ENCODE measurements at regions not wholly inside any gene's neighbourhood (a gene's known extent, or its start where the extent isn't known, plus 50 kb on each side); places are given as distances from the start of the nearest gene placed in this dataset.
"Not testable (repeated sequence)": the region's sequence is repeated elsewhere in the genome, so short reads cannot be mapped to it uniquely, and the experiment has no call there.

- Mint-ChIP-seq H3K4me3 (no peak overlapping the region), H3K27ac (no peak overlapping the region), H3K27me3 (no peaks in the 10 kb centered on the region), H3K36me3 (no peaks in the 10 kb centered on the region), H3K4me1 (peaks cover 4% of the 10 kb centered on the region), H3K9me3 (peaks cover 3% of the 10 kb centered on the region)
- no peak for DNase-seq (ENCODE audit: low spot score in 2 of 2)
- ATAC-seq (ENCODE audit: low read depth) = no peak
Measured at GRCh38 chr1:182261655-182262054, 129.9 kb downstream of the GLUL start.

GRCh38 chr1:182260516-182260915, 131.1 kb downstream of the GLUL start:
- no peak overlapping the region for H3K4me3 Mint-ChIP-seq
- H3K27ac Mint-ChIP-seq = no peak overlapping the region
- H3K9me3 Mint-ChIP-seq = peaks cover 3% of the 10 kb centered on the region

GRCh38 chr1:182259968-182260367, 131.6 kb downstream of the GLUL start:
- no peak overlapping the region for H3K27ac Mint-ChIP-seq
- H3K27me3 Mint-ChIP-seq = no peaks in the 10 kb centered on the region
- H3K36me3 Mint-ChIP-seq = no peaks in the 10 kb centered on the region
- peaks cover 3% of the 10 kb centered on the region for H3K9me3 Mint-ChIP-seq
- peaks cover 4% of the 10 kb centered on the region for H3K4me1 Mint-ChIP-seq
- DNase-seq (ENCODE audit: low spot score in 2 of 2) (no peak), ATAC-seq (ENCODE audit: low read depth) (no peak)
- H3K4me3 Mint-ChIP-seq = no peak overlapping the region

More at GRCh38 chr1:182260516-182260915, 131.1 kb downstream of the GLUL start:
- no peak for ATAC-seq (ENCODE audit: low read depth)
- no peaks in the 10 kb centered on the region for H3K36me3 Mint-ChIP-seq
- peaks cover 4% of the 10 kb centered on the region for H3K4me1 Mint-ChIP-seq
- H3K27me3 Mint-ChIP-seq = no peaks in the 10 kb centered on the region
- DNase-seq (ENCODE audit: low spot score in 2 of 2) = no peak

- H3K4me1 Mint-ChIP-seq = peaks cover 4% of the 10 kb centered on the region
Measured at GRCh38 chr1:182259229-182259872, 132.2 kb downstream of the GLUL start.

GRCh38 chr1:182257369-182258063, 134.1 kb downstream of the GLUL start:
- H3K4me1 Mint-ChIP-seq = peaks cover 4% of the 10 kb centered on the region
- H3K36me3 Mint-ChIP-seq = no peaks in the 10 kb centered on the region
- H3K27ac Mint-ChIP-seq = no peak overlapping the region
- no peak for DNase-seq (ENCODE audit: low spot score in 2 of 2)
- ATAC-seq (ENCODE audit: low read depth) = no peak
- H3K27me3 Mint-ChIP-seq = no peaks in the 10 kb centered on the region
- no peak overlapping the region for H3K4me3 Mint-ChIP-seq
- H3K9me3 Mint-ChIP-seq = peaks cover 5% of the 10 kb centered on the region

More at GRCh38 chr1:182259229-182259872, 132.2 kb downstream of the GLUL start:
- no peaks in the 10 kb centered on the region for H3K36me3 Mint-ChIP-seq
- H3K9me3 Mint-ChIP-seq = peaks cover 3% of the 10 kb centered on the region
- ATAC-seq (ENCODE audit: low read depth) (no peak), DNase-seq (ENCODE audit: low spot score in 2 of 2) (no peak)
- no peak overlapping the region for H3K4me3 Mint-ChIP-seq
- no peaks in the 10 kb centered on the region for H3K27me3 Mint-ChIP-seq
- H3K27ac Mint-ChIP-seq = no peak overlapping the region

- Mint-ChIP-seq H3K36me3 (no peaks in the 10 kb centered on the region), H3K9me3 (peaks cover 5% of the 10 kb centered on the region), H3K4me1 (peaks cover 4% of the 10 kb centered on the region), H3K4me3 (no peak overlapping the region), H3K27me3 (no peaks in the 10 kb centered on the region), H3K27ac (no peak overlapping the region)
- DNase-seq (ENCODE audit: low spot score in 2 of 2) (no peak), ATAC-seq (ENCODE audit: low read depth) (no peak)
Measured at GRCh38 chr1:182256931-182257330, 134.7 kb downstream of the GLUL start.

- Mint-ChIP-seq H3K9me3 (peaks cover 5% of the 10 kb centered on the region), H3K4me1 (peaks cover 4% of the 10 kb centered on the region), H3K4me3 (no peak overlapping the region), H3K27ac (no peak overlapping the region), H3K36me3 (no peaks in the 10 kb centered on the region), H3K27me3 (no peaks in the 10 kb centered on the region)
- ATAC-seq (ENCODE audit: low read depth) (no peak), DNase-seq (ENCODE audit: low spot score in 2 of 2) (no peak)
Measured at GRCh38 chr1:182255494-182255893, 136.1 kb downstream of the GLUL start.

- Mint-ChIP-seq H3K36me3 (no peaks in the 10 kb centered on the region), H3K27me3 (no peaks in the 10 kb centered on the region), H3K4me1 (peaks cover 2% of the 10 kb centered on the region), H3K4me3 (no peak overlapping the region), H3K27ac (no peak overlapping the region), H3K9me3 (peaks cover 5% of the 10 kb centered on the region)
- DNase-seq (ENCODE audit: low spot score in 2 of 2) (no peak), ATAC-seq (ENCODE audit: low read depth) (no peak)
Measured at GRCh38 chr1:182253319-182253860, 138.2 kb downstream of the GLUL start.

- Mint-ChIP-seq H3K9me3 (peaks cover 2% of the 10 kb centered on the region), H3K27ac (no peak overlapping the region)
- no peak for ATAC-seq (ENCODE audit: low read depth)
Measured at GRCh38 chr1:182251561-182251960, 140.0 kb downstream of the GLUL start.

GRCh38 chr1:182249201-182249676, 142.4 kb downstream of the GLUL start:
- H3K27ac Mint-ChIP-seq = no peak overlapping the region
- peaks cover 2% of the 10 kb centered on the region for H3K9me3 Mint-ChIP-seq
- peaks cover 10% of the 10 kb centered on the region for H3K27me3 Mint-ChIP-seq
- H3K4me3 Mint-ChIP-seq = no peak overlapping the region
- peaks cover 2% of the 10 kb centered on the region for H3K4me1 Mint-ChIP-seq
- DNase-seq (ENCODE audit: low spot score in 2 of 2) (no peak), ATAC-seq (ENCODE audit: low read depth) (no peak)
- H3K36me3 Mint-ChIP-seq = peaks cover 1% of the 10 kb centered on the region

More at GRCh38 chr1:182251561-182251960, 140.0 kb downstream of the GLUL start:
- Mint-ChIP-seq H3K4me3 (no peak overlapping the region), H3K4me1 (peaks cover 2% of the 10 kb centered on the region), H3K27me3 (peaks cover 4% of the 10 kb centered on the region), H3K36me3 (peaks cover 1% of the 10 kb centered on the region)
- DNase-seq (ENCODE audit: low spot score in 2 of 2) = no peak

- peaks cover 2% of the 10 kb centered on the region for H3K4me1 Mint-ChIP-seq
- DNase-seq (ENCODE audit: low spot score in 2 of 2) (no peak), ATAC-seq (ENCODE audit: low read depth) (no peak)
- H3K9me3 Mint-ChIP-seq = peaks cover 2% of the 10 kb centered on the region
- peaks cover 10% of the 10 kb centered on the region for H3K27me3 Mint-ChIP-seq
- H3K4me3 Mint-ChIP-seq = no peak overlapping the region
- H3K36me3 Mint-ChIP-seq = peaks cover 1% of the 10 kb centered on the region
- H3K27ac Mint-ChIP-seq = no peak overlapping the region
Measured at GRCh38 chr1:182248721-182249120, 142.9 kb downstream of the GLUL start.

GRCh38 chr1:182247813-182248212, 143.8 kb downstream of the GLUL start:
- H3K36me3 Mint-ChIP-seq; ATAC-seq (ENCODE audit: low read depth); H3K4me1 Mint-ChIP-seq; H3K27me3 Mint-ChIP-seq; H3K9me3 Mint-ChIP-seq; H3K4me3 Mint-ChIP-seq; H3K27ac Mint-ChIP-seq; DNase-seq (ENCODE audit: low spot score in 2 of 2): not testable (repeated sequence)

GRCh38 chr1:182246783-182247182, 144.8 kb downstream of the GLUL start:
- peaks cover 1% of the 10 kb centered on the region for H3K36me3 Mint-ChIP-seq
- H3K27me3 Mint-ChIP-seq = peaks cover 10% of the 10 kb centered on the region
- H3K4me3 Mint-ChIP-seq = no peak overlapping the region
- H3K27ac Mint-ChIP-seq = no peak overlapping the region
- no peak for ATAC-seq (ENCODE audit: low read depth)
- no peak for DNase-seq (ENCODE audit: low spot score in 2 of 2)
- no peaks in the 10 kb centered on the region for H3K9me3 Mint-ChIP-seq
- peaks cover 2% of the 10 kb centered on the region for H3K4me1 Mint-ChIP-seq

GRCh38 chr1:182245040-182245439, 146.6 kb downstream of the GLUL start:
- Mint-ChIP-seq H3K4me3 (no peak overlapping the region), H3K9me3 (no peaks in the 10 kb centered on the region), H3K27me3 (peaks cover 14% of the 10 kb centered on the region), H3K36me3 (peaks cover 1% of the 10 kb centered on the region), H3K4me1 (peaks cover 2% of the 10 kb centered on the region), H3K27ac (no peak overlapping the region)
- no peak for DNase-seq (ENCODE audit: low spot score in 2 of 2)
- ATAC-seq (ENCODE audit: low read depth) = no peak

All from memory B cell (primary cell).